ENCODE measurements at regions not wholly inside any gene's neighbourhood (a gene's known extent, or its start where the extent isn't known, plus 50 kb on each side); places are given as distances from the start of the nearest gene placed in this dataset.

DNA sequence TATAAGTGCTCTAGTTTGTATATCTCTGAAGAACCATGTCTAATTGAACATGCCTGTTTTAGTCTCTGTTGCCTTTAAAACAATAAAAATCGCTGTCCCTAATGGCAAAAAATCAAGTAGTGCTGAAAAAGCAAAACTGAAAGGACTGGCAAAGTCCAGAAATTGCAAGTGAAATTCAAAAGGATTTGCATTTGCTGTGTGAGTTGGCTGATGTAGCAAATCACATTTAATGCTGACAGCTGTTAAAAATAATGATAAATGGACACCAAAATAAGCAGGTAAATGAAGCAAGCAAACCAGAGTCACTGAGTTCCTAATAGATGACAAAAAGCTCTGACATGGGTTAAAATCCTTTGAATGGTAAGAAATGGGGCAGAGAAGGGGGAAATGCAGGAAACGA, 874.1 kb downstream of the GRM8 start:
- DNase-seq: no peak

DNA sequence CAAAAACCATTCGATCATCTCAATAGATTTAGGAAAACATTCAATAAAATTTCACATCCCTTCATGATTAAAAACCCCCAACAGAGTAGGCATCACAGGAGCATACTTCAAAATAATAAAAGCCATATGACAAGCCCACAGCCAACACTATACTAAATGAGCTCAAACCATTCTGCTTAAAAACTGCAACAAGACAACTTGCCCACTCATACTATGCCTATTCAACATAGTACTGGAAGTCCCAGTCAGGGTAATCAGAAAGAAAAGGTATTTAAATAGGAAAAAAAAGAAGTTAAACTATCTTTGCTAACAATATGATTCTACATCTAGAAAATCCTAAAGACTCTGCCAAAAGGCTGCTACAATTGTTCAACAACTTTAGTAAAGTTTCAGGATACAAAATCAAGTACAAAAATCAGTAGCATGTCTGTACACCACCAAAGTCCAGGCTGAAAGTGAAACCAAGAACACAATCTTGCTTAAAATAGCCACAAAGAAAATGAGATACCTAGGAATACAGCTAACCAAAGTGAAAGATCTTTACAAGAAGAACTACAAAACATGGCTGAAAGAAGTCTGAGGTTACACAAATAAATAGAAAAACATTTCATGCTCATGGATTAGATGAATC, 882.6 kb downstream of the GRM8 start:
- no peak for DNase-seq

DNA sequence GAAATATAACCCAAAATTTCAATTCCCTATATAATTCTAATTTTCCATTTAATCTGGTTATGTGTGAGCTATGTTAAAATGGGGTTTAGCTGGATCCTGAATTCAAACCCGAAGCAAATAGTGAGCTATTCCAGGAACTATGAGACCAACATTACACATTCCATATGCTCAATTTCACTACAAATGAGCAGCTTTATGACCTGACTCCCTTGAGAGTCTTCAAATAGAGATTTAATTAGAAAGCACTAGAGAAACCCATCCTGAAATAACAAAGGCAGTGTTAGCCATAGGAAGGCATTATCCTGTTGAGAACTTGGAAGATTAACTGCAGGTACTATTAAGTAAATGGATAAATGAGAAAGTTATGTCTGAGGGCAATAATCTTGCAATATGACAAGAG, 890.0 kb downstream of the GRM8 start:
- DNase-seq: no peak

DNA sequence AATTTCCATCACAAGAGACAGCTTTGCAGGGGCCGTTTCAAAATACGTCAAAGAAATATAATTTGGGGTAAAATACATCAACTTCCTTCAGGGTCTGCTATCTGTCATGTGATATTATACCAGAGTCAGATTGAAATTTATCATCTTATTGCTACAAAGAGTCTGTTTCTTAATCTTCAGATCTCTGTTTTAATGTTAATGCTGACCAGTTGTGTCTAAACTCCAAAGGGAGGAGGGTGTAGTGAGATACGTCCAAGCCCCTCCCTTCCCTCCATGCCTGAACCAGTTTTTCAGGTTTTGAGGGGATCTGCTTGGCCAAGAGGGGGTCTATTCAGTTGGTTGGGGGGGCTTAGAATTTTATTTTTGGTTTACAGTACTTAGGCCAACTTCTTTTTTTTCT, 891.6 kb downstream of the GRM8 start:
- DNase-seq: no peak

DNA sequence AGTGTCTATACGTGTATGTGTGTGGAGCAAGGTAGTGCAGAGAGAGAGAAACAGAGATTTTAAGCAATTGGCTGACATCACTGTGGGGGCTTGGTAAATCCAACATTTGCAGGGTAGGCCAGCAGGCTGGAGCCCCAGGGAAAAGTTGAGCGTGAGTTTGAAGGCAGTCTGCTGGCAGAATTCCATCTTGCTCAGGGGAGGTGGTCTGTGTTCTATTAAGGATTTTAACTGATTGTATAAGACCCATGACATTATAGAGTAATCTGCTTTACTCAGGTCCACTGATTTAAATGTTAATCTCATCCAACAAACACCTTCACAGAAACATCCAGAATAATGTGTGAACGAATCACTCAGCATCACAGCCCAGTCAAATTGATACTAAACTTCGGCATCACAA, 912.9 kb downstream of the GRM8 start:
- DNase-seq: no peak

DNA sequence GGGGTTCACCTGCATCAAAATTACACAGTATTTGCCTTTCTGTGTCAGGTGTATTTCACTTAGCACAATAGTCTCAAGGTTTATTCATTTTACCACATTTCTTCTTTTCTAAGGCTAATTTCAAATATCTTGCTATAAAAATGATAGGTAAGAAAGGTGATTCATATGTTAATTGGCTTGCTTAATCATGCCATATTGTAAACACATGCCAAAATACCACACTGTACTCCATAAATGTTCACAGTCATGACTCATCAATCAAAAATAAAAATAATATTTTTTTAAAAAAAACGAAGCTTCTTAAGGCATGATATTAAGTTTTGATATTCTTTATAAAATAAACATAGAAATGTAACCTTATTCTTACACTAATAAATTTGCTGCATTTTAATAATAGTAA, 947.1 kb downstream of the GRM8 start:
- no peak for DNase-seq

DNA sequence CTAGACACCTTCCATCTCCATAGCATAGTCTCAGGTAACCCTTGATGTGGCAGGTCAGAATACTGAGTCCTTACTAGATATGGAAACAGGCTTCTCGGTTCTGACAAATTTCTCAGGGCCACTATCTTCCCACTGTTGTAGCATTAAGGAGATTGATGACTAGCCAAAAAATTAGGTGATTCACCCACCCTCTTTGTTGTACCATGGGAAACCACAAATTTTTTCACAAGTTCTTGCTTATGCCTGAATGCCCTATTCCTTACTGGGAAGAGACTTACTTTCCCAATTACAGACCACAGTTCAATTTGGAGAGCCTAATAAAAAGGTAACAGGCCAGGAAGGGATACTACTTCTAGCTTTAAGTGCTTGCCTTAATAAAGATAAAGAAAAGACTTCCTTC, 948.8 kb downstream of the GRM8 start:
- DNase-seq: no peak

DNA sequence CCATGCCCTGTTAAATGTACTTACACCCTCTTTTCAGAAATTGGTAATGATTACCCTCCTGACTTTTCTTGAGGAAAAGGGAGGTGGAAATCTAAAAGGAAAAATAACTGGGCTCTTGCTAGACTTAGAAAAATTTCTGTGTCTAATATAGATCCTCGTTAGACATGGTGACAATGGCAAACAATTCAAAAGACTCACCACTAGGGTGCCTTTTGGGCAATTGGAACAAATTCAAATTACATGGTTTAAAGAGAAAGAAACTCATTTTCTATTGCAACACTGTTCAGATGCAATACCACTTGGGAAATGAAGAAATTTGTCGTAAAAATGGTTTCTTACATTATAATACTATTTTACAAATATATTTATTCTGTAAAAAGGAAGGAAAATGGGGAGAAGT, 950.1 kb downstream of the GRM8 start:
- DNase-seq: no peak

DNA sequence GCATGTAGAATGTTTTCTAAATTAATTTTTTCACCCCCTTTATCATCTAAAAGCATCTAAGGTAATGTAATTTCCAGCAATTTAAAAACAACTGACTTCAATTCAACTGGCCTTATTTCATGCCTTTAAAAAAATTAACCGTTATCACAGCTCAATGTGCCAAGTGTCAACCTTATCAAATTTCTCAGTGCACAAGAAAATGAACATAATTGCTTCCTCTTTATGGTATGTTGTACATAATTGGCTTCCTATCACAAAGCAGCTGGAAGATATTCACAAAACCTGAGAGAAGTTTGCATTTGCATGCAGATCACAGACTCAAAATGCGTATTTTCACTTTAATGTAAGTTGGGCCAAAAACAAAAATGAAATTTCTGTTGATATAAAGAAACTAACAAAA, 966.4 kb downstream of the GRM8 start:
- DNase-seq: no peak

DNA sequence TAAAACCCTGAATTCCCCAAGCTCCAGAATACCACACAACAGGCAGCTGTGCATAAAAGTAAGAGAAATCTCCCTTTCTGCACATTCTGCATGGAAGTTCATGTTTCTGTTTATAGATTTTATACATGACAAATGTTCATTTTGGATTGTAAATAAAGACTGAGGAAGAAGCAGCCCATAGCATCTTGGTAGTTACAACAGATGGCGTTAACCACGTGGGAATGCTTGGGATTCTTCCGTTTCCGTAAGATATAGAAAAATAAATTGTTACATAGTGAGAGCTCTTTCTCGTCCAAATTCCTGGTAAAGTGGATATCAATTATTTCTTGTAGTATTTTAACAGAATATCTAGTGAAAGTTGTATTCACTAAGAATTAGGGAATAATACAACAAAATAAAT, 1016.5 kb downstream of the GRM8 start:
- DNase-seq: no peak

DNA sequence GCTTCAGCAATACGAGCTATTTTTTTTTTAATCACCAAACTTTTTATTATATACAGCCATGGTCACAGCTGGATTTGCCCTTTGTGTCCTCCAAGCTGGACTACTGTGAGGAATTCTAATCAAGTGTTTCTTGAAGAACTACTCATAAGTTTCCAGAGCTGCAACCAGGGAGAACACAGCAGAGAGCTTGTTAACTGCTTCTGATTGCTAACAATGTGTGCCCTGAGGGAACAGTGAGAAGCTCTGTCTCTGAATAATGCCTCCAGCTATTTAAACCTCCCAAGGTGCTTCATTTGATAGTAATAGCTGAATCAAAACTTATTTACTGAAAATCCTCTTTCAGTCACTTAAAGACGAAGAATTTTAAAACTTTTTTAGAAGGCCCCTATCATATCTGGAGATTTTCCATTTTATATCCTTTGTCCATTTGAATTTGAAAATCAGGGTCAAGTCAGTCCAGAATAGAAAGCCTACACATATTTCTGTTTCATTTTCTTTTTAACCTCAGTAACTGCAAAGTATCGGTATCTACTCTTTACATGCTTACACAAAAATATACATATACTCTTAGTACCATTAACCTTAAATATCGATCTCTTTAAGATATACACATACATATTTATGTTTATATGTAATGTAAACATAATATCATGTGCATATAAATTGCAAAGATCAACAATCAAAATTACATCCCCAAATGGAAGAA, 1024.2 kb downstream of the GRM8 start:
- DNase-seq: no peak

DNA sequence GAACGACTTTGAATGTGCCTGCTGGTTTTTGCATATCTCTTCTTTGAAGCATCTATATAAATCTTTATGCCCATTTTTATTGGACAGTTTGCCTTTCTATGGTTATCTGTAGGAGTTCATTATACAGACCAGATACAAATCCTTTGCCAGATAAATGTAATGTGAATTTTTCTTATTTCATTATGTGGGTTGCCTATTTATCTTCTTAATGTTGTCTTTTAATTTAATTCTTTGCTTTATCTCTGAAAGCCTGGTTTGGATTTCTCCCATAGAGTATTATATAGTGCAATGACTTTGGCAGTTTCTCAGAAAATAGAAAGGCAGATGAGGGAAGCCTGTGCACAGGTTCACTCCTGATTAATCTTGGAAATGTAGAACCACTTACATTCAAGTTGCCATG, 1025.1 kb downstream of the GRM8 start:
- DNase-seq: no peak

DNA sequence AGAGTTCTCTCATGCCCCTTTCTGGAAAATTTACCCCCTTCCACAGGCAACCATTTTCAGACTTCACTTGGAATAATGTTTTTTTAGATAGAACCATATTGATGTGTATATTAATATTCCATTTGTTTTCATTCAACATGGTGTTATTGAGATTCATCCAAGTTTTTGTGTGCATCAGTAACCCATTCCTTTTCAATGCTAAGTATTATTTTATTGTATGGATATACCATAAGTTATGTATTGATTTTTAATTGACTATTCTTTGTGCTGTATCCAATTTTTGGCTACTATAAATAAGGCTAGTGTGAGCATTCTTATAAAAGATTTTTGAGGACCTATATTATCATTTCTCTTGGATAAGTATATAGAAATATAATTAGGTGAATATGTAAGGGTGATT, 1025.7 kb downstream of the GRM8 start:
- DNase-seq: no peak

DNA sequence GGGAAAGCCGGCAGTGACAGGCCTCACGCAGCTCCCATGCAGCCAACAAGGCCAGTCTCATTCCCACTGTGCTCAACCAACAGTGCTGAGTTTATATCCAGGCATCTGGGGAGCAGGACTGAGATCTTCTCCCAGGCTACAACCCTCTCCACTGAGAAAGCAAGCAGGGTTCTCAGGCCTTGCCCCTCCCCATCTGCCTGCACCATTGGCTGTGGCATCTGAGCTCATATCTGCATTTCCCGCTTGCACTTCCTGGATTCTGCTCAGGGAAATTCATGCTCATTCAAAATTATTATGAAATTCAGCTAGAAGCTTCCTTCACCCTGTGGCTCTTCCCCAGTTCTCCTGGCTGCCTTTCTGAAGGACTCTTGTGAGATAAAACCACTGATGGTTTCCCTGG, 1029.0 kb downstream of the GRM8 start:
- no peak for DNase-seq

DNA sequence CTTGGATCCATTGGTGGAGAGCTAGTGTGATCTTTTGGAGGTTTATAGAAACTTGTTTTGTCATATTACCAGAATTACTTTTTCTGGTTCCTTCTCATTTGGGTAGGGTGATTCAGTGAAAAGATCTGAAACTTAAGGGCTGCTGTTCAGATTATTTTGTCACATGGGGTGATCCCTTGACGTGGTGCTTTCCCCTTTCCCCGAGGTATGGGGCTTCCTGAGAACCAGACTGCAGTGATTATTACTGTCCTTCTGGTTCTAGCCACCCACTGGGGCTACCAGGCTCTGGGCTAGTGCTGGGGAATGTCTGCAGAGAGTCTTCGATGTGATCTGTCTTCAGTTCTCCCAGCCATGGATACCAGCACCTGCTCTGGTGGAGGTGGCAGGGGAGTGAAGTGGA, 1030.0 kb downstream of the GRM8 start:
- DNase-seq: no peak

DNA sequence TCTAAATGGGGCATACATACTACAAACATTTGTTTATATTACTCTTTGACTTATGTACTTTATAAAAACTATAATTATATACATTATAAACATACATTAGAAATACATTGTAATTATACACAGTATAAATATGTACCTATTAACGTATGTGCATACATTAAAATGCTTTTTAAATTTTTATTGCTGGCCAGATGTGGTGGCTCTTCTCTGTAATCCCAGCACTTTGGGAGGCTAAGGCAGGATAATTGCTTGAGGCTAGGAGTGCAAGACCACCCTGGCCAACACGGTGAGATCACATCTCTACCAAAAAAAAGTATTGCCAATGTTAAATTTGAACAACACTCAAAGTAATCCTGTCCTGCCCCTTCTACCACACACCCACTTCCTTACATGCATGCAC, 1037.0 kb downstream of the GRM8 start:
- DNase-seq: no peak

DNA sequence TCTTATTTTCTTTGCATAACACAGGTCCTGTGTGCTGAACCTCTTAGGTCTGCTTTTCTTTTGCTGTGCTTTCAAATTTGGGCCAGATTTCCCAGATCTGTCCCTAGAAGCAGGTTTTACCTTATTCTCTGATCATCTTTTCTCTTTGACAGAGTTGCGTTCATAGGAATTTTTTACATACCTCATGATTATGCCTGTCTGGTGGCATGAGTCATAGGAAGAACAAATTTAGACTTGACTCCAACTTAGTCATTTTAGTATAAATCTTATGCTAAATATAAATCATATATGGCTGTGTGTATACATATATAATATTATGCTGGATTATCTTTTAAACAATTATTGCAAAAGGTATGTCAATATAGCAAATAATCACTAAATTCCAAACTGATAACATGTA, 1038.9 kb downstream of the GRM8 start:
- DNase-seq: no peak

DNA sequence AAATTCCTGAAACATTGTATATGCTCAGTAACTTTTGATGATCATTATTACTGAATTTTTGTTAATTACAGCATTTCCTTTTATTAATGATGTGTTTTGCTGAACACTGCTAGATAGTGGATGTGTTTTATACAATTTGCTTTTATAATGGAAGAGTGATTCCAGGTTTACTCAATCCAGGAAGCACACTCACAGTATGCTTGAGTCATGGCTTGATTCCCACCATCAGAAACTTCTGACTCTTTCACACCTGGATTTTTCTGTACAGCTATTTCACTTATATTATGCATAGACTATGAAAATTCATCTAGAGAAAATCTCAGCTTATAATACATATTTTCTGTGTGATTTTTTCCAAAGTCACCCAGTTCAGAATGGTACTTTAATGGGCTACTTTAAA, 1040.9 kb downstream of the GRM8 start:
- DNase-seq: no peak

DNA sequence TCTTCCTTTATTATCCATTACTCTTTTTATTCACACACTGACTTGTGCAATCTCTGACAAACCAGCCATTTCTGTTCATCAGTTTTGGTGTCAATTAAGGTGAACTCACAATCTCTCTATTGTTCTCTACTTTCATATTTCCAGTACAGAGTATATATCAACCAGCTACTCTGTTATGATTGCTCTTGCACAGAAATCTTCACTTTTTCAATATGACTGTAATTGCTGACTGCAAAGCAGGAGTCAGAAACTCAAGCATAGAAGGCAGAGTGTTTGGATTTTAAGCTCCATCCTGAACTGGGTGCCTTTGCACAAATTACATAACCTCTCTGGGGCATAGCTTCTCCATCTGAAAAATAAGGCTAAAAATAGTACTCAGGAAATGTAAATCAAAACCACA, 1042.0 kb downstream of the GRM8 start:
- DNase-seq: no peak

DNA sequence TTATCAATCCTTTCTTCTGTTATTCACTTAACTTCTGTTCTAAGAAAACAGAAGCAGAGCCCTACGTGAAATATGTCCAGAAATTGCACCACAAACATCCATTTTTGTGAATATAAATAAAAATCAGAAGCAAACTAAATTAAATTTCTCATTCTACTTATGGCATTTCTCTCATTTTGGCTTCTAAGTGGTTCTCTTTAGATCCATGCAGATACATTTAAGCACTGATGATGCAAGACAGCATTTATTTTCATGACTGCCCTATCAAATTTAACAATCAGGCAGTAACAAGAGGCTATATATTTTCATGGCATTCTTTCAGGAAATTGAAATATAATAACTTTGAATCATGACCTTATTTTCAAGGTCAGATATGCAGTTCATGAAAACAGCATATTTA, 1049.6 kb downstream of the GRM8 start:
- no peak for DNase-seq

DNA sequence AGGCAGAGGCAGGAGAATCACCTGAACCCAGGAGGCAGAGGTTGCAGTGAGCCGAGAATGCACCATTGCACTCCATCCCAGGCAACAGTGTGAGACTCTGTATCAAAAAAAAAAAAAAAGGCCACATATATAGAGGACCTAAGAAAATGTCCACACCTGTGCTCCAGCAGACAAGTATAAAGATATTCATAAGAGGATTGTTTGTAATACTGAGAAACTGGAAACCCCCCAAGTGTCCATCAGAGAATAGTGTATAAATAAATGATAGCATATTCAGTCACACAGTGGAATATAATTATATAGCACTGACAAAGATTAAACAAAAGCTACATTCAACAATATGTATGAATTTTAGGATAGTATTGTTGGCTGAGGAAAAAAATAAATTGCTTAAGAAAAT, 1050.6 kb downstream of the GRM8 start:
- DNase-seq: no peak

DNA sequence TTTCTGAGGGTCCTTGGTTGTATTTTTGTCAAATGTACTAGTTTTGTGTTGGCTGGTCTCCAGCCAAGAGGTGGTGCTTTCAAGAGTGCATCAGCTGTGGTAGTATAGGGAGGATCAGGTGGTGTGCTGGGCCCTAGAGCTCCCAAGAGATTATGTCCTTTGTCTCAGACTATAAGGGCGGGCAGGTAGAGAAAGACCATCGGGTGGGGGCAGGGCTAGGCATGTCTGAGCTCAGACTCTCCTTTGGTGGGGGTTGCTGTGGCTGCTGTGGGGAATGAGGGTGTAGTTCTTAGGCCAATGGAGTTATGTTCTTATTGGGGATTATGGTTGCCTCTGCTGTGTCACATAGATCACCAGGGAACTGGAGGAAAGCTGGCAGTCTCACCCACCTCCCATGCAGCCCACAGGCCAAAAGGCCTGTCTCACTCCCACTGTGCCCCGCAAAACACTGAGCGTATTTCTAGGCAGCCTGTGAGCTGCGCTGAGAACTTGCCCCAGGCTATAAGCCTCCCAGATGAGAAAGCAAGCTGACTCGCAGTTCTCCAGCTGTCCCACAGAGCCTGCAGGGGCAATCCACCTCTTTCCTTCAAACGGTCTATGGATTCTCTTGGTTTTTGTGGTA, 1066.7 kb downstream of the GRM8 start:
- DNase-seq: no peak

DNA sequence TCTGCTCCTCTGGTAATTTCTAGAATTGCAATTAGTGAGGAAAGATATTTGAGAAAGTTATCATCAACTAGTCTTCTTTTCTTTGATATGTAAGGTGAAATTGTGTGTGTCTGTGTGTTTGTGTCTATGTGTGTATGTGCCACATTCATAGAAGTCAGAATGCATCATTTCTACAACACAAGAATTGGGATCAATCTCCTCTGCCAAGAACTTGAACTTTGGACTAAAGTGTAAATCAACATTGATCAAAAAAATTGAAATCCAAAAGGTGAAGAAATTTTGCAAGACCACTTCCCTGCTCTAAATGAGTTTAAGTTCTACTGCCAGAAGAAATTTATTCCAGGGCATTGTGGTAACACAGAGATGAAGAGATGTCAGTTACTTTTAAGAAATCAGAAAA, 1072.8 kb downstream of the GRM8 start:
- no peak for DNase-seq

DNA sequence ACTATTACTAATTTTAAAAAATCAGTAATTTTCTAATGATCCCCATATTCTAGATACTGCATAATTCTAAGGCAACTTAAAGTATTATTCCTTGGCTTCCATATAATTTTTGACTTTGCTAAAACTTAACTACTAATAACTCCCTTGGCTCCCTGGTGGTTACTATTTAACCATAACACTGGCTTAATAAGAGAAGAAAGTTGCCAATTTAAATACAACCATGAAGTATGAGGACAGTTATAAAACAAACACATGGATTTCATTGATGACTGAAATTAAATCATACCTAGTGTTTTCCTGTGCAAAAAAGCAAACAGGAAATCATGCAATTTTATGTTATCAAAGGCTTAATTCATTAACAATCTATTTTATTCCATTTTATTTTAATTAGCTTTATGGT, 1073.9 kb downstream of the GRM8 start:
- no peak for DNase-seq

DNA sequence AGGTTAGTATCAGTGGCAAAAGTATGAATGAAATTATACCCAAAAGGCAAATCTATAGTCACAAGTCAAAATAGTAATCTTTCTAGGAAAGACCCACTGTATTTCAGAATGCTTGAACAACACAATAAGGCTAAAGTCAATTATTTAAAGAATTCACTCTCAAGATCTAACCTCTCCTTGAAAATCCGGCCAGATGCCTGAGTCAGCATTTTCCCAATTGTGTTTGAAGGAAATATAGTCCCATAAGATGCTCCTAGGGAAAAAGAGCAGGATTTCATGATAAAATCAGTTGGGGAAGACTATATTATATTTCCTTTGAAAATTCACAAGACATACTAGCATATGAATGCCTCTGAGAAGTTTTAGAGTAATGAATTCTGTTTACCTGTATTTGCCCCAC, 1075.0 kb downstream of the GRM8 start:
- no peak for DNase-seq
